Activated T-cell treated with anti-CD3 and anti-CD28 coated beads, Interleukin-2, amount 50 U/mL, for 24 hours (primary cell): ENCODE measurements at regions not wholly inside any gene's neighbourhood (a gene's known extent, or its start where the extent isn't known, plus 50 kb on each side); places are given as distances from the start of the nearest gene placed in this dataset.

ENCODE experiments used
- DNase-seq: peaks from one replicate; pipeline ENCODE4 v3.0.0-alpha.2; 2020
- H3K27ac Mint-ChIP-seq: 2 replicates; pipeline ENCODE4 v1.8.0; 2020; ENCODE audit warnings: mild to moderate bottlenecking, mixed read lengths
- H3K27me3 Mint-ChIP-seq: 2 replicates; pipeline ENCODE4 v1.8.0; 2020; ENCODE audit warnings: mixed read lengths
- H3K36me3 Mint-ChIP-seq: 2 replicates; pipeline ENCODE4 v1.8.0; 2020; ENCODE audit warnings: low read depth, mixed read lengths
- H3K4me1 Mint-ChIP-seq: 2 replicates; pipeline ENCODE4 v1.8.0; 2020; ENCODE audit warnings: low read depth, mixed read lengths
- H3K4me3 Mint-ChIP-seq: 2 replicates; pipeline ENCODE4 v1.8.0; 2020; ENCODE audit warnings: mild to moderate bottlenecking, moderate library complexity, mixed read lengths
- H3K9me3 Mint-ChIP-seq: 2 replicates; pipeline ENCODE4 v1.8.0; 2020; ENCODE audit warnings: mixed read lengths

DNA sequence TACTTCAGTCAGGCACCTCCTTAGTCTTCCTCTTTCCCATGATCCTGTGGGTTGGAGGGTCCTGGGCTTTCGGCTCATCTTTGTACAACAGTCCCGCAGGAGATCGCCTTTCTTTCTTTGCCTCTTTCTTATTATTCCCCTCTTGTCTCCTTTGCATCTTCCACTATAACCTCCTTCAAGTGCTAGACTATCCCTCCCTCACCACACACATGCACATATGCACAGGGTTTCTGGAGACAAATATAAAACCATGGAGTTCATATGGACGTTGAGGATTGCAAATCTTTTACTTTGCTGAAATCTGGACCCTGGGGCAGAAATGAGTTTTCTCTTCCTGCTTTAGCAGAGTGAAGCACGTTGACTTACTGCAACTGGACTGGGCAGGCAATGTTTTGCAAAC lies 80.3 kb downstream of the TMEM17 start:
- no peak overlapping the region for H3K27ac Mint-ChIP-seq
- no peak for DNase-seq
- no peaks in the 10 kb centered on the region for H3K36me3 Mint-ChIP-seq
- H3K9me3 Mint-ChIP-seq = peaks cover 2% of the 10 kb centered on the region
- H3K4me3 Mint-ChIP-seq = no peak overlapping the region
- H3K4me1 Mint-ChIP-seq = no peaks in the 10 kb centered on the region
- no peaks in the 10 kb centered on the region for H3K27me3 Mint-ChIP-seq

DNA sequence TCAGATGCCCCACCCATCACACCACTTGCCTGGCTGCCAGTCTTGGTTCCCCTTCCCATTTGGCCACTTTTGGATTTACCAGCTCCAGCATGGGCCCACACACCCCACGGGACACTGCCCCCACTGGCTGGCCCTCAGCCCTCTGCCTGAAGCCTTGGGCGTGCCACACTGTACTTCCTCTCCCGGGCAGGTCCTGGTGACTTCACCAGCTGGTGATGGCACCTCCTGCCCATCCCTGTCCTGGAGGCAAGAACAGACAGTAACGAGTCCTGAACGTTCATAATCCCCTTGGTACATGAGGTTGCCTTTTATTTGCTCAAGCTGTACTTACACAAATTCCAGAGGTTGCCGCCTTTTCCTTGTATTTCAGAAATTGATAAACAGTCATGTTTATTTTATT lies 81.1 kb downstream of the TMEM17 start:
- DNase-seq = no peak
- no peak overlapping the region for H3K4me3 Mint-ChIP-seq
- H3K36me3 Mint-ChIP-seq = no peaks in the 10 kb centered on the region
- H3K9me3 Mint-ChIP-seq = no peaks in the 10 kb centered on the region
- no peaks in the 10 kb centered on the region for H3K27me3 Mint-ChIP-seq
- H3K27ac Mint-ChIP-seq = no peak overlapping the region
- no peaks in the 10 kb centered on the region for H3K4me1 Mint-ChIP-seq

DNA sequence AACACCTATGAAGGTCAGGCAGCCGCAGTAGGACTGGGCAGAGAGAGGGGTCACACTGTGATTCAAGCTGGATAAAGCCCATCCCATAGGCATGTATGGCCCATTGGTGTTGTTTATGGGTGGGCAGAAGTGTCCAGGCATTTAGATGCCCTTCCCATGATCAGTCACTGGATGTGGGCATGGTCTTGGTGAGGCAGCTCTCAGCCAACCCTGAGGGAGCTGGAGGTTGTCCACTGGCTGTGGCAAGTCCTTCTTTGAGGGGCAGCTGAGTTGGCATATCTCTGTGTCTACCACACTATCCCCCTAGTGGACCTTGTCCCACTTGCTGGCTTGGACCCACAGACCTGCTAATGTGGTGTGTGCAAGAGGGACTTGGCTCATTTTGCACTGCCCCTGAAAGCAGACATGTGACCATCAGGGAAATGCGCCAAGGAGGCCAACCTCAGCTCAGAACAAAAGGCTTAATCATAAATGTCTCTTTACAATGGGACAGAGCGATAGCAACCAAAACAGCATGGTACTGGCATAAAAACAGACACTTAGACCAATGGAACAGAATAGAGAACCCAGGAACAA lies 82.0 kb downstream of the TMEM17 start:
- DNase-seq = no peak

DNA sequence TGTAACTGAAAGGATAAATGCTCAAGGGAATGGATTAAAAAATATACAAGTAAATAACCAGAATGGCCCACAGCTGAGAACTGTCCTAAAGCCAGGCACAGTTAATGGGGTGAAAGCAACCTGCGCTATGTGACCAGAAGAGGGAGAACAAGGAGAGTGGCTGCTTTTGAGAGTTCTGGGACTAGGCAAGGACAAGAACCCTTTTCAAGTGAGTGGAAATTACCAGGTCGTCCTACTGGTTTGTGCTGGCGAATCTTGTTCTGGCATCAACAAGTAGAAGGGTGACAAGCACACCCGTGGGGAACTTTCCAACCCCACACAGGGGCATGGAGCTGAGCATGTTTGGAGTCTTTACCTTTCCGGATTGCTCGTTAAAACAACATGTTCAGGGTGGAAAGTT lies 82.8 kb downstream of the TMEM17 start:
- no peaks in the 10 kb centered on the region for H3K4me1 Mint-ChIP-seq
- no peak for DNase-seq
- H3K36me3 Mint-ChIP-seq = no peaks in the 10 kb centered on the region
- H3K27ac Mint-ChIP-seq = no peak overlapping the region
- peaks cover 2% of the 10 kb centered on the region for H3K9me3 Mint-ChIP-seq
- no peak overlapping the region for H3K4me3 Mint-ChIP-seq
- H3K27me3 Mint-ChIP-seq = no peaks in the 10 kb centered on the region

More for the DNA sequence above, 82.0 kb downstream of the TMEM17 start:
- no peak overlapping the region for H3K4me3 Mint-ChIP-seq
- H3K4me1 Mint-ChIP-seq = no peaks in the 10 kb centered on the region
- no peaks in the 10 kb centered on the region for H3K27me3 Mint-ChIP-seq
- no peaks in the 10 kb centered on the region for H3K36me3 Mint-ChIP-seq
- peaks cover 2% of the 10 kb centered on the region for H3K9me3 Mint-ChIP-seq
- no peak overlapping the region for H3K27ac Mint-ChIP-seq

DNA sequence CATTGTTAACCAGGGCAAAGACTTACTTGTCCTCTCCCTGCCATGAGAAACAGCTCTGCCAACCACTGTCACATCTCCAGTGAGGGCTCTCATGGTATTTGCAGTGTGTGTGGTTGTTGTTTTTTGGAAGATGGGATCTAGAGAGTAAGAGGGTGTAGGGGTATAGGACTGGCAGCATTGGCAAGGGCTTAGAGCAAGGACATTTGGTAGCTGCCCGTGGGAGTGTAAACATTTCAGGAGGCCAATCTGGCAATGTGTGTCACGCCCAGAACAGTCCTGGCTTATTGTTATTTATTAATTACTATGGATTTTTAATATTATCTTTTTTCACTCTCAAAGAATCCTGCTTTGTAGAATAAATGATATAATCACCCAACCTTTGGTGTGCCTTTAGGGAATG lies 90.5 kb downstream of the TMEM17 start:
- H3K36me3 Mint-ChIP-seq = no peaks in the 10 kb centered on the region
- no peak for DNase-seq
- no peak overlapping the region for H3K27ac Mint-ChIP-seq
- no peak overlapping the region for H3K4me3 Mint-ChIP-seq
- peaks cover 2% of the 10 kb centered on the region for H3K9me3 Mint-ChIP-seq
- no peaks in the 10 kb centered on the region for H3K27me3 Mint-ChIP-seq
- H3K4me1 Mint-ChIP-seq = peaks cover 4% of the 10 kb centered on the region

DNA sequence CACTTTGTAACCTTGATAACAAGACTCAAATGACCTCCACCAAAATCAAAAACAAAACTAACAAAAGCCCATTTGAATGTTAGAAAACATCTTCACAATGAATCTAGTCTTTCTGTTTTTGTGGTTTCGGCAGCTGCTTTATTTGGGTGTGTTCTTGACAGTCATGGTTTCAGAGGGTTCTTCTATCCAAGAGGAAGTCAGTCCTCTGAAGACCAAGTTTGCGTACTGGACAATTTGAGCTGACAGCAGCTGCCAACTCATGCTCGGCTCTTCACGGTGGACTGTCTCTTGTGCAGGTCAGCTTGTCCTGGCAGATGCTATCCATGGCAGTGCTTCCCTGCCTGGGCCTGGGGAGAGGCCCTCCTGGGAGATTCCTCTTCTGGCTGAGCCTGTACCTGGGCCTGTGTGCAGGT lies 91.0 kb downstream of the TMEM17 start:
- H3K4me1 Mint-ChIP-seq = peaks cover 4% of the 10 kb centered on the region
- no peak overlapping the region for H3K4me3 Mint-ChIP-seq

DNA sequence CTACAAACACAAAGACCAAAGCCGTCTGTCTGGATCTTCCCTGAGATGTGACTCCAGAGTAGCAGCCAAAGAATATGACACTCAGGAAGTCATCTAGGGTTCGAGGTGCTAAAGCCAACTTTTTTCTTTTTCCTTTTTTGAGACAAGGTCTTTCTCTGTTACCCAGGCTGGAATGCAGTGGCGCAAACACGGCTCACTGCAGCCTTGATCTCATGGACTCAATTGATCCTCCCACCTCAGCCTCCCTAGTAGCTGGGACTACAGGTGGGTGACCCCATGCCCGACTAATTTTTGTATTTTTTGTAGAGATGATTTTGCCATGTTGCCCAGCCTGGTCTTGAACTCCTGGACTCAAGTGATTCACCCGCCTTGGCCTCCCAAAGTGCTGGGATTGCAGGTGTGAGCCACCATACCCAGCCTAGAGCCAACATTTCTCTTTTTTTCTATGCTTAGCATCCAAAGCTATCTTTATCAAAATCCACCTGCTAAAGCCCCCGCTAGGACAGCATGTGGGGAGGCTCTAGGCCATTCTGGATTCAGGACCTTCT lies 92.8 kb downstream of the TMEM17 start:
- no peak overlapping the region for H3K27ac Mint-ChIP-seq
- no peaks in the 10 kb centered on the region for H3K36me3 Mint-ChIP-seq
- no peak overlapping the region for H3K4me3 Mint-ChIP-seq

More for the DNA sequence above, 91.0 kb downstream of the TMEM17 start:
- DNase-seq = no peak
- Mint-ChIP-seq H3K27ac (no peak overlapping the region), H3K9me3 (peaks cover 2% of the 10 kb centered on the region), H3K27me3 (no peaks in the 10 kb centered on the region), H3K36me3 (no peaks in the 10 kb centered on the region)

DNA sequence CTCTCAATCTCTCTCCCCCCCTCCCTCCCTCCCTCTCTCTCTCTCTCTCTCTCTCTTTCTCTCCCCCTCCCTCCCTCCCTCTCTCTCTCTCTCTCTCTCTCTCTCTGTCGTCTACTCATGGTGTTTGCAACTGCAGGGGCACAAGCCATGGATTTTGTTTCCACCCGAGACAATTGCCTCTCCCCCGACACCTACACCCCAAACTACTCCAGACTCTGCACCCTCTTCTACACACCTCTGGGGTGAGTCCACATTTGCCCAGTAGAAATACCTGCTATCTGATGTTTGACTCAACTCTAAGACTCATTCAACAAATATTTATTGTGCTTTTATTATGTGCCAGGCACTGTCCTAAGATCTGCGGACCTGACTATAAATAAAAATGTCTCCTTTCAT lies 93.7 kb downstream of the TMEM17 start:
- Mint-ChIP-seq H3K27me3 (no peaks in the 10 kb centered on the region), H3K9me3 (no peaks in the 10 kb centered on the region), H3K4me1 (peaks cover 4% of the 10 kb centered on the region), H3K27ac (no peak overlapping the region), H3K36me3 (no peaks in the 10 kb centered on the region), H3K4me3 (no peak overlapping the region)
- no peak for DNase-seq

More for the DNA sequence above, 92.8 kb downstream of the TMEM17 start:
- H3K27me3 Mint-ChIP-seq = no peaks in the 10 kb centered on the region
- no peaks in the 10 kb centered on the region for H3K9me3 Mint-ChIP-seq
- no peak for DNase-seq
- H3K4me1 Mint-ChIP-seq = peaks cover 4% of the 10 kb centered on the region

DNA sequence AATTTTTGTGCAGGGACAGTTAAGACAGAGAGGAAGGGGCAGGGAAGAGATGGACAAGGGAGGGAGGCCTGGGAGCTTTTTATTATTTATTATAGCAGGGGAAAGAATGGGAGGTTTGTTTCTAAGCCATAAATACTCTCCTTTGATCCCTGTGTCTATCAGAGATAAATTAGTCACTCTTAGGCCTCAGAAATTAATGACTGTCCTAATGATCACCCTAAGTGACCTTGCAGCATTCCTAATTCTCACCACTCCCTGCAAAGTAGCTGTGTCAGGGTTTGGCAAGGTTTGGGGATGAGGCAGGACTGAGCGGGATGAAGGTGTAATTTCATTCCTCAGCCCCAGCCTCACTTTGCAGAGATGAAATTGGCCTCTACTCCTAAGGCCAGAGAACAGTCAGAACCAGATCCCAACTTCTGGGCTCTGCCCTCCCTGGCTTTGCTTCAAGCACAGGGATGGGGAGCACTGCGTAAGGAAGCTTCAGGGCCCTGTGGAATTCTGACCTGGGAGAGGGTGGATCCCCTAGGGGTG lies 95.0 kb downstream of the TMEM17 start:
- no peak overlapping the region for H3K27ac Mint-ChIP-seq
- no peak overlapping the region for H3K4me3 Mint-ChIP-seq
- H3K27me3 Mint-ChIP-seq = no peaks in the 10 kb centered on the region
- no peaks in the 10 kb centered on the region for H3K9me3 Mint-ChIP-seq
- no peaks in the 10 kb centered on the region for H3K36me3 Mint-ChIP-seq
- no peak for DNase-seq
- peaks cover 4% of the 10 kb centered on the region for H3K4me1 Mint-ChIP-seq

DNA sequence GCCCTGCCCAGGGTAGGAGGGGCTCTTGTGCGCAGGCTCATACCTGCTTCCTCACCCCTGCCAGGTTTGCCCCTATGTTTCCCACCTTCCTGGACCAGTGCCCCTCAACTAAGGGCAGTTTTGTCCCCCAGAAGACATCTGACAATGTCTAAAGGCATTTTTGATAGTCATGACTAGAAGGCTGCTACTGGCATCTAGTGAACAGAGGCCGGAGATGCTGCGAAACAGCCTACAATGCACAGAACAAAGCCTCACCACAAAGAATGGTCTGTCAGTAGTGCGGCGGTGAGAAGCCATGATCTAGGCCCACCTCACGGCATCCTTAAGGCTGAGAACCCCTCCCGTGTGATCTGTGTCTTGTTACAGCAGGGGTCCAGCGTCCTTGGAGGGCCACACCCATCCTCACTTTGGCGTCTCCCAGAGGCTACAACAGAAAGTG lies 96.0 kb downstream of the TMEM17 start:
- Mint-ChIP-seq H3K4me3 (no peak overlapping the region), H3K27ac (no peak overlapping the region), H3K4me1 (peaks cover 4% of the 10 kb centered on the region), H3K9me3 (no peaks in the 10 kb centered on the region), H3K27me3 (no peaks in the 10 kb centered on the region), H3K36me3 (no peaks in the 10 kb centered on the region)
- DNase-seq = no peak

DNA sequence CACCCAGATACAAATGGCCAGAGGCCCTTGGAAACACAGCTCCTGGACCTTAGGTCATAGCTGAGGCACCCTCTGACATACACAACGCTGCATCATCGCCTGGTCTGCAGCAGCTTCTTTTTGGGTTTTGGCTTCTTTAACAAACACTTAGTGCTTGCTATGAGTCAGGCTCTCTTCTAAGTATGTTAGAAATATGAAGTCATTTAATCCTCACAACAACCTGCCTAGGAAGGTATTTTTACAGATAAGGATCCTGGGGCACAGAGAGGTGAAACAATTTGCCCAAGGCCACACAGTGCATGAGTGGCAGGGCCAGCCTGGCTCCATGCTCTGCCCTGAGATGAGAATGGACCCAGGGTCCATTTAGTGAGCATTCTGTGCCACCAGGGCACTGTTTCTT lies 96.6 kb downstream of the TMEM17 start:
- Mint-ChIP-seq H3K4me1 (peaks cover 3% of the 10 kb centered on the region), H3K27ac (no peak overlapping the region), H3K4me3 (no peak overlapping the region), H3K36me3 (no peaks in the 10 kb centered on the region), H3K27me3 (no peaks in the 10 kb centered on the region), H3K9me3 (no peaks in the 10 kb centered on the region)
- no peak for DNase-seq

DNA sequence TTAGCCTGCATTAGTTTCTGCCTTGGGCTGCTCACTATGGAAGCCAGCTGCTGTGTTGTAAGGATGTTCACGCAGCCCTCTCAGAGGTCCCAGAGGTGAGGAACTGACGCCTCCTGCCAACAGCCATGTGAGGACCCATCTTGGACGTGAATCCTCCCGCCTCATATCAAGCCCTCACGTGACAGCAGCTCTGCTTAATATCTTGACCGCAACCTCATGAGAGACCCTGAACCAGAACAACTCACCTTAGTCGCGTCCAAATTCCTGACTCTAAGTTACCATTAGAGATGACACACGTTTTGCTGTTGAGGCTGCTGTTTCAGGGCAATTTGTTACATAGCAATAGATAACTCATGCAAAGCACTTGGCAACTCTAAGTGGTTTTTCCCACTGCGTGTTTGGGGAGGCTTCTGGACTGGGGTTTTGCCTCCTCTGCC lies 97.7 kb downstream of the TMEM17 start:
- H3K9me3 Mint-ChIP-seq = no peaks in the 10 kb centered on the region
- peaks cover 3% of the 10 kb centered on the region for H3K4me1 Mint-ChIP-seq
- H3K36me3 Mint-ChIP-seq = no peaks in the 10 kb centered on the region
- no peak for DNase-seq
- H3K27me3 Mint-ChIP-seq = no peaks in the 10 kb centered on the region
- no peak overlapping the region for H3K27ac Mint-ChIP-seq
- no peak overlapping the region for H3K4me3 Mint-ChIP-seq

DNA sequence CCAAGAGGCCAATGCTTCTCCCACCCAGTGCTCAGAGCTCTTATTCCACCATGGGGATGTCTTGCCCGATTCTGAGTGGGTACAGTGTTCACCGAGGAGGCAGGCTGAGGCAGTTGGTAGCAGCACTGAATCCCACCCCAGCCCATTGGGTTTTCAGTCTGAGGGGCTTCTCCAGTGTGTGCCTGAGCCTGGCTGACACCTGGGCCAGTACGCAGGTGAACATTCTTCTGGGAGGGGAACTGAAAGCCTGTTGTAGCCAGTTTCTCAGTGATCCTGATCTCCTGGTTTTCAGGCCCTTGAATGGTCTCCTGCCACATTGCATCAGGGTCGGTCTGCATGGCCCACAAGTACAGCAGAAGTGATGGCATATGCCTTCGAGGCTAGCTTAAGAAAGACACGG lies 98.2 kb downstream of the TMEM17 start:
- Mint-ChIP-seq H3K36me3 (no peaks in the 10 kb centered on the region), H3K4me1 (peaks cover 3% of the 10 kb centered on the region), H3K27me3 (no peaks in the 10 kb centered on the region), H3K27ac (no peak overlapping the region), H3K4me3 (no peak overlapping the region), H3K9me3 (no peaks in the 10 kb centered on the region)
- DNase-seq = no peak

DNA sequence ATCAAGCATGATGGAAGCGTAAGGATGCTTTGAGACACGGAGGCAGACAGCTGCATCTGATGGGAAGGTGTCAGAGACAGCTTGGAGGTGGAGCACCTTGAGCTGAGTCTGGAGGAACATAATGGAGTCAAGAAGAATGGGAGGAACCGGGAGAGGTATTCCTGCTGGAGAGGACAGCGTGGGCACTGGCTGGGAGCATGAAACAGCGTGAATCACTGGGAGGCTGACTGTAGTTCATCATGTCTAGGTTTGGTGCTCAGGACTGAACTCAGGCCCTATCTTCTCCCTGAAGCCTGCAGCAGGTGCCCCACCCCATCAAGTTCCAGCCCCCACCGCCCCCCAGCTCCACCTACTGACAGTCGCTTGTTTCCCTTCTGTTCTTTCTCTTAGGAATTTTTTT lies 98.6 kb downstream of the TMEM17 start:
- no peaks in the 10 kb centered on the region for H3K9me3 Mint-ChIP-seq
- peaks cover 3% of the 10 kb centered on the region for H3K4me1 Mint-ChIP-seq
- no peaks in the 10 kb centered on the region for H3K27me3 Mint-ChIP-seq
- DNase-seq = no peak
- no peaks in the 10 kb centered on the region for H3K36me3 Mint-ChIP-seq
- H3K27ac Mint-ChIP-seq = no peak overlapping the region
- no peak overlapping the region for H3K4me3 Mint-ChIP-seq

DNA sequence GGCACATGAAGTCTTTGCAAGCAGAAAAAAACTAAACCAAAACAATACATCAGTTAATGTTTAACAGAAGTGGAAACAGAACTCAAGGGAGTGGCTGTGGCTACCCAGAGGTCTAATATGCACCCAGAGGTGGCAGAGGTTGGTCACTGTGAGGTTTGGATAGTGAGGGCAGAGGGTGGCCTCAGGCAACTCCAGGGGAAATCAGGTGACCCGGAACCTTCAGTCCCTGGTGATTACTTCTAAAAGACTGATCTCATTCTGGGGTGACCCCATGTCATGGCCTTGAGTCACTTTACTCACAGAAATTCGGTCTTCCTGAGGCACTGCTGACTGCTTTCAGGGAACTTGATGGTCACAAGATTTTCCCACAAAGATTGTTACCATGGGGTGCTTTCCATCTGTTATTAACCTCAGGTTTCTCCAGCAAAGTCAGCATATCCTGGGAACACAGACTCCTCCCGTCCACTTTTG lies 99.4 kb downstream of the TMEM17 start:
- Mint-ChIP-seq H3K9me3 (no peaks in the 10 kb centered on the region), H3K36me3 (no peaks in the 10 kb centered on the region), H3K4me3 (no peak overlapping the region)

More for the DNA sequence above, 99.4 kb downstream of the TMEM17 start:
- no peaks in the 10 kb centered on the region for H3K4me1 Mint-ChIP-seq
- no peak overlapping the region for H3K27ac Mint-ChIP-seq
- H3K27me3 Mint-ChIP-seq = no peaks in the 10 kb centered on the region
- no peak for DNase-seq
